ENCODE measurements at regions not wholly inside any gene's neighbourhood (a gene's known extent, or its start where the extent isn't known, plus 50 kb on each side); places are given as distances from the start of the nearest gene placed in this dataset.

GRCh38 chr4:23238848-23239247 is 546.1 kb downstream of the GBA3 start:
- no peak for TF ChIP-seq CTCF (IDR thresholded peaks at IDR 0.05)
- no peak for TF ChIP-seq POLR2A (IDR thresholded peaks at IDR 0.05)
- TF ChIP-seq POLR2AphosphoS5 (IDR thresholded peaks at IDR 0.05): no peak

Data from prostate gland (tissue), 2 donors.